ENCODE measurements at regions not wholly inside any gene's neighbourhood (a gene's known extent, or its start where the extent isn't known, plus 50 kb on each side); places are given as distances from the start of the nearest gene placed in this dataset.
A peak's percentile ranks its signal among the peaks of the same experiment; 100 is the strongest.
"Not testable (repeated sequence)": the region's sequence is repeated elsewhere in the genome, so short reads cannot be mapped to it uniquely, and the experiment has no call there.

DNA sequence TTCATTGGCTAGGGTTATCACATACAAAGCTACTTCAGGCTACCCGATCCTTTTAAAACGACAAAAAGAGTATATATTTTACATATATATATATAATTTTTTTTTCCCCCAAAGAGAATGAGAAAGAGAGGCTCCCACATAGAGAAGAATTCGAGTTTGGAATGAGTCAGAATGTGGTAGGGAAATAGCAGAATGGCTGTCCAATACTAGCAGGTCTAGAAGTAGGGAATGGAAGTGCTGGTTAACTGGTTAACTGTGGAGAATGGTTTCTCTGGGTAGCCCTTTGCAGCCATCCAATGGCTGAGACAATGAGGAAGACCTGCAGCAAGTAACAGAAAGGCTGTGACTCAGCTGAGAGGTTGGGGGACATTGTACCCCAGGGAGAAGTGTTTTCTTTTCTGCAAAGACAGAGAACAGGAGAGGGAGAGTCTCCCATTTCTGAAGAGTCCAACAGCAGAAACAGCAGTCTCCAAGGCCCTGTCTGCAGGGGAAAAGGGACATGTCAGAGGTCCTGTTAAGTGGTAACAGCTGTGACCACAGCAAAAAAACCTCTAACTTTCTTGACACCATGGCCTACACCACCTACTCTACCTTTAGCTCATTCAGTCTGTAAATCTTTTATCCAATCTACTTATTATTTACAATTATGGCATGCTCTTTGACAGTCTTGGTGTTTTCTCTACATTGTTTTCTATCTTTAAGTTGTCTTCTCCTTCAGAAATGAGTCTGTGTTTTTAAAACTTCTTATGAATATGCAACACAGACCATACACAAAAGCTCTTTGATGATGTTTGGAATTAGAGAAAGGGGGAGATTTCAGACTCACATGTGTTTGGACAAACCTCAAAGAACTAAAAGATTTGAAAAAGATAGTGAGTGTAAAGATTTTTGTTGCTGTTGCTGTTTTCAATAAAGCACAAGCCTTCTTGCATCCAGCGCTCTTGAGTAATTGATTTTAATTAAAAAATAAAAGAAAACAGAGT lies 116.1 kb upstream of the SLC7A14 start:
- DNase-seq: no peak

- no peak for DNase-seq
Observed at GRCh38 chr3:170700054-170700404, 114.2 kb upstream of the SLC7A14 start.

GRCh38 chr3:170699158-170700053 lies 113.5 kb upstream of the SLC7A14 start:
- DNase-seq: no peak

- no peak for DNase-seq
Observed at GRCh38 chr3:170697908-170698307, 112.0 kb upstream of the SLC7A14 start.

GRCh38 chr3:170697131-170697530 lies 111.3 kb upstream of the SLC7A14 start:
- no peak for DNase-seq

DNA sequence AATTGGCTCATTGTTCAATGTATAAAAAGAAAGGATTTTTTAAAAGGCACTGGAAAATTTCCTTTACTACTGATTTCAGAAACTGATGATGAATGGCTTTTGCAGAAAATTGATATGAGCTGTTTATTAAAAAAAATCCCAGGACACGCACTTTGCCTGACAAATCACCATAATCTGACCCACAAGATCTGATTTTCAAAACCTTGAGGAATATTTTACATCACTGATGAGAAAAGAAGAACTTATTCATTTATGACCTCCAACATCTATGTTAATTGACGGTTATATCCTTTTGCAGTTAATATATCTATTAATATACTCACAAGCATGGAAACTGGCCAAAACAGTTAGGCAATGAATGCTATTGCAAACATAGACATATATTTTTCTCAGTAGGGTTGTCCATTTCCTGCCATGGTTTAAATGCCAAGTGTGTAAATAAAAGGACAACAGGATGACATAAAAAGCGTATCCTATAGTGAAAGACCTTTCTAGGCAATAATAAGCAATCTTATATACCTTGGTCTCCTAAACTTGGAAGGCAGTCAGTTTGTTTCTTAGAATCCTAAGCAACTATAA lies 109.7 kb upstream of the SLC7A14 start:
- DNase-seq: no peak

DNA sequence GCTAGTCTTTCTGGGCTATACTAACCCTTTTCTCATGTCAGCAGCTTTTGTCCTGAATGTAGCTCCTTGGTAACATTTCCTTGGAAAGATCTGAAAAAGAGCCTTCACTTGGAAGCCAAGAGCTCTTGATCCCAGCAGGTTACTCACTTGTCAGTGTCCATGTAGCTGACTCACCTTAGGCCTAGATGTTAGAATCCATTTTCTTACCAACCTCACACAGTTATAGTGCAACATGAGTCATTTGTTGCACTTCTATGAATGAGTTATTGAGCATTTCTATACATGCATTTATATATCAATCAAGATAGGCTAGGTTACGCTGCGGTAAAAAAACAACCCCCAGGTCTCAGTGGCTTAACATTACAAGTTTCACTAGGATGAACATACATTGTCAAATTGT lies 106.8 kb upstream of the SLC7A14 start:
- DNase-seq: no peak

DNA sequence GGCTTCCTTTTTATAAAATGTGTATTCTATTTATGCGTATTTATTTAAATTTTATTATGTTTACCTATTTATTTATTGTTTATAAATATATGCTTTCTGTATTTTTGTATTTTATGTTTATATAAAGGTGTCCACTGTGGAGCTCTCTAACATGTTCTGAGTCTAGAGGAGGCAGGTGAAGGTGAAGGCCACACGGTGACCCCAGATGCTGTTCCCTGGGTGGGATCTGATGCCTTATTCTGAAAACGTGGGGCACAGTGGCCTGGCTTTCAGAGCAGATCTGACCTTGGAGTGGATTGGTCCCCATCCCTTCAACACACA lies 104.7 kb upstream of the SLC7A14 start:
- DNase-seq: no peak

GRCh38 chr3:170689893-170690660 lies 104.2 kb upstream of the SLC7A14 start:
- DNase-seq: peak; percentile 67

GRCh38 chr3:170689296-170689829 lies 103.5 kb upstream of the SLC7A14 start:
- DNase-seq: no peak

- DNase-seq: not testable (repeated sequence)
Observed at GRCh38 chr3:170688222-170688621, 102.3 kb upstream of the SLC7A14 start.

DNA sequence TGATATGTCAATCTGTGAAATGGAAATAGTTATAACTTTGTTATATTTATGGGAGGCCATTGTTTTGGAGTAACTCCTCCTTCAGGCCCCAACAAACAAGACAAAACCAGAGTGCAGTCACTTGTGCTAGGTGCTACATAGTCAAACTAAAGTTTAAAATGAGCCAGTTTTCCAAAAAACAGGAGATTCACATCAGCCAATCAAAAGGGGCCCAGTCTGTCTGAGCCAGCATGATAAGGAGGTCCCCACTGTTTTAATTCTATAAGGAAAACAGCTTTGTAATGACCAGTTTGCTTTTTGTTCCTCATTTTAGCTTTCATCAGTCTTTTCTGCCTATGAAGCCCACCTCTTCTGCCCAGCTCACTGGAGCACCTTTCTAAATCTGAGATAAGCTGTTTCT lies 94.7 kb upstream of the SLC7A14 start:
- DNase-seq: no peak

GRCh38 chr3:170679190-170679589 lies 93.3 kb upstream of the SLC7A14 start:
- DNase-seq: no peak

- DNase-seq: no peak
Observed at GRCh38 chr3:170670504-170670903, 84.6 kb upstream of the SLC7A14 start.

DNA sequence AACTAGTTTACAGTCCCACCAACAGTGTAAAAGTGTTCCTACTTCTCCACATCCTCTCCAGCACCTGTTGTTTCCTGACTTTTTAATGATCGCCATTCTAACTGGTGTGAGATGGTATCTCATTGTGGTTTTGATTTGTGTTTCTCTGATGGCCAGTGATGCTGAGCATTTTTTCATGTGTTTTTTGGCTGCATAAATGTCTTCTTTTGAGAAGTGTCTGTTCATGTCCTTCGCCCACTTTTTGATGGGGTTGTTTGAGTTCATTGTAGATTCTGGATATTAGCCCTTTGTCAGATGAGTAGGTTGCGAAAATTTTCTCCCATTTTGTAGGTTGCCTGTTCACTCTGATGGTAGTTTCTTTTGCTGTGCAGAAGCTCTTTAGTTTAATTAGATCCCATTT lies 77.1 kb upstream of the SLC7A14 start:
- DNase-seq: not testable (repeated sequence)

DNA sequence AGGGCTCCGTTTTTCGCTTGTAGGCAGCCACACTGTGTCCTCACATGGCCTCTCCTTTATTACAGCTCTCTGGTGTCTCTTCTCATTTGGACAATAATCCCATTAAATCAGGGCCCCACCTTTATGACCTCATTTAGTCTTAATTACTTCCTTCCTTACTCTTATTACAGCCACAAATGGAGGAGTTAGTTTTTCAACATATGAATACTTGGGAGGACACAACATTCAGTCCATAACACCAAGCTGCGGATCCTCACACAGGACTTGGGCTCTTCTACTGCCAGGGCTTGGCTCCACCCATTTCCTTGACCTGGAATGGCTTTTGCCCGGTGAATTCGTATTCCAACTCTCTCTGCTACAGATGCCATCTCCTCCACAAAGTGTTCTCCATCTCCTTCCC lies 74.3 kb upstream of the SLC7A14 start:
- DNase-seq: no peak

- no peak for DNase-seq
Observed at GRCh38 chr3:170657312-170657711, 71.4 kb upstream of the SLC7A14 start.

DNA sequence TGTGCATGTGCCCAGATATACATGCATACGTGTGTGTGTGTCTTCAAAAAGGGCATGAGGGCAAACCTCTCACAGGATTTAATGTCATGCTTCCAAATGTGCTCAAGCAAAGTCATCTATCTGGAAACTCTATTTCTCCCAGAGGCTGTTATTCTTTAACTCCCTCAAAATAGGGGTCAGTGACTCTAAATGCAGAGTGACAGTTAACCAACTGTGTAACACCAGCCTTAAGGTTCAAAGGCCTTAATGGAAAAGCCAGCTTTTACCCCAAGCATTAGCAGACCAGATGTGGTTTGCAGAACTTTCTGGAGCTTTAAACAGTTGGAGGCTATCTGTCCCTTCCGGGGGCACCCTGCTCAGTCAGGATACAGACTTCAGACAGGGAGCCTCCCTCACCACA lies 70.4 kb upstream of the SLC7A14 start:
- peak; percentile 22 for DNase-seq

DNA sequence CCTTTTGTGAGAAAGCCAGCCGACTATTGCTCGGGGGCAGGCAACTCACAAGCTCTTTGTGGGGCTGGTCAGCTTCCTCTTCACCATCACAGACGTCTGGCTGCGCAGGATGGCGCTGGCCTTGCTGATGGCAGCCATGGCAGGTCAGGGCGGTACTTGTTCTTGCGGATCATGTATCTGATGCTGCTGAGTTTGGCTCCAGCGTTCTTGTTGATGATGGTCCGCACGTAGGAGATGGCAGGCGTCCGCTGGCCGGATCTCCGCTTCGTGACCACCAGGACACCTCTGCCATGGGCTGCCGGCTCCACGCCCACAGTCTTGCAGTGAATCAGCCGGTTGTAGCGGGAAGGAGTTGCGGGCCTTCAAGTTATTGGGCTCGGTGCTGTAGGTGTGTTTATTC lies 67.9 kb upstream of the SLC7A14 start:
- DNase-seq: no peak

- no peak for DNase-seq
Observed at GRCh38 chr3:170651260-170651845, 65.5 kb upstream of the SLC7A14 start.

DNA sequence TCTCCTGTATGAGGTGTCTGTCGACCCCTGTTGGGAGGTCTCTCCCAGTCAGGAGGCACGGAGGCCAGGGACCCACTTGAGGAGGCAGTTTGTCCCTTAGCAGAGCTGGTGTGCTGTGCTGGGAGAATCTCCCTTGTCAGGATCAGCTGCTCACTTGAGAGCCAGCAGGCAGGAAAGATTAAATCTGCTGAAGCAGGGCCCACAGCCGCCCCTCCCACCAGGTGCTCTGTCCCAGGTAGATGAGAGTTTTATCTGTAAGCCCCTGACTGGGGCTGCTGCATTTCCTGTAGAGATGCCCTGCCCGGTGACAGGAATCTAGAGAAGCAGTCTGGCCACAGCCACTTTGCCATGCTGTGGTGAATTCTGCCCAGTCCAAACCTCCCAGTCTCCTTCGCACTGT lies 64.7 kb upstream of the SLC7A14 start:
- not testable (repeated sequence) for DNase-seq

GRCh38 chr3:170644711-170645110 lies 58.8 kb upstream of the SLC7A14 start:
- DNase-seq: no peak
